HG03280 (cell line): ENCODE measurements at regions not wholly inside any gene's neighbourhood (a gene's known extent, or its start where the extent isn't known, plus 50 kb on each side); places are given as distances from the start of the nearest gene placed in this dataset.

ENCODE experiments used
- ATAC-seq: cut with Tn5 transposase; IDR thresholded peaks from one replicate; pipeline ENCODE4 v1.9.1; 2021; ENCODE audit warnings: mild to moderate bottlenecking, moderate library complexity; ENCODE audit not compliant: unreplicated experiment

- no peak for ATAC-seq
Observed at GRCh38 chr7:41756650-41757182, 53.8 kb upstream of the INHBA start.

DNA sequence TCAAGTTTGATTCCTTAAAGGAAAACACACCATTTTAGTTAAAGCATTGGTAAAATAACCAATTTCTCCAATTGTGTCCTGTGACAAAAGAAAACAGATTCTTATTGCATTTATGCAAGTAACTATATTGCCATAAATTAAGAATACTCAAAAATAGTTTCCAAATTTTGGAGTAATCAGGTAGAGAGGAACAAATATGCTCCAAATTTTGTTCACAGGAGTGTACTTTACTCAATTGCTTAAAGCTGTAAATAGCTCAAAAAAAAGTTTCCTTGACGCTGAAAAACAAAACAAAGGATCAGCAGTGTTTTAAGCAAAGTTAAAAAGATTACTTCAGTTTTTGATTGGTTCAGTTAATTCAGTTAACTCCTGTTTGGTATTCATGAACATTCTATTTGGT lies 52.2 kb upstream of the INHBA start:
- no peak for ATAC-seq

- no peak for ATAC-seq
Observed at GRCh38 chr7:41754046-41754445, 51.2 kb upstream of the INHBA start.
